ENCODE measurements at regions not wholly inside any gene's neighbourhood (a gene's known extent, or its start where the extent isn't known, plus 50 kb on each side); places are given as distances from the start of the nearest gene placed in this dataset.

- TF ChIP-seq ZNF157 (tag by site-specific recombination; IDR thresholded peaks at IDR 0.05) (no peak), ZNF274 (IDR thresholded peaks at IDR 0.05; ENCODE audit: low read length) (no peak), ZNF274 (tag by site-specific recombination; IDR thresholded peaks at IDR 0.05; ENCODE audit: borderline replicate concordance) (no peak), ZFP3 (tag by site-specific recombination; IDR thresholded peaks at IDR 0.05; ENCODE audit: low read depth) (no peak)
Observed at GRCh38 chr15:26119322-26119721, 256.2 kb upstream of the ATP10A start.

Measured in HEK293 (cell line).